Stomach (tissue), 4 donors: ENCODE measurements at regions not wholly inside any gene's neighbourhood (a gene's known extent, or its start where the extent isn't known, plus 50 kb on each side); places are given as distances from the start of the nearest gene placed in this dataset.

Experiments
- CTCF ChIP-seq, 7 experiments: fragments of 450-650 bp in 4 of 7; fragments of 200-600 bp in 3 of 7; sonication (generic) in 3 of 7; IDR thresholded peaks; one replicate each; pipeline ENCODE4 v1.5.1; 2016 to 2019; ENCODE audit warnings: antibody characterized with exemption in 7 of 7, control low read depth in 2 of 7, mild to moderate bottlenecking in 1 of 7
- EP300 ChIP-seq: sonication (generic); formaldehyde crosslinking; IDR thresholded peaks from one replicate; pipeline ENCODE4 v1.6.1; 2017; ENCODE audit warnings: antibody characterized with exemption
- POLR2A ChIP-seq, 4 donors: fragments of 450-650 bp; IDR thresholded peaks; one replicate each; pipeline ENCODE4 v1.6.1; 2016; ENCODE audit warnings: antibody characterized with exemption in 4 of 4, control low read depth in 2 of 4, mild to moderate bottlenecking in 1 of 4, moderate library complexity in 1 of 4
- POLR2AphosphoS5 ChIP-seq, 3 donors: sonication (generic); formaldehyde crosslinking; IDR thresholded peaks; one replicate each; pipeline ENCODE4 v1.6.1; 2016; ENCODE audit warnings: antibody characterized with exemption in 3 of 3

GRCh38 chr10:113410618-113411017, 142.2 kb upstream of the HABP2 start:
- TF ChIP-seq CTCF (IDR thresholded peaks at IDR 0.05) (no peak), POLR2AphosphoS5 (IDR thresholded peaks at IDR 0.05) (no peak), POLR2A (IDR thresholded peaks at IDR 0.05) (no peak), EP300 (no peak)
